HG02885 (cell line): ENCODE measurements at regions not wholly inside any gene's neighbourhood (a gene's known extent, or its start where the extent isn't known, plus 50 kb on each side); places are given as distances from the start of the nearest gene placed in this dataset.
"Not testable (repeated sequence)": the region's sequence is repeated elsewhere in the genome, so short reads cannot be mapped to it uniquely, and the experiment has no call there.

Source experiments
- ATAC-seq: cut with Tn5 transposase; IDR thresholded peaks from one replicate; pipeline ENCODE4 v1.9.1; 2021; ENCODE audit warnings: mild to moderate bottlenecking; ENCODE audit not compliant: unreplicated experiment, poor library complexity

GRCh38 chr16:10312784-10313724, 72.8 kb upstream of the ATF7IP2 start:
- ATAC-seq: peak; percentile 76

DNA sequence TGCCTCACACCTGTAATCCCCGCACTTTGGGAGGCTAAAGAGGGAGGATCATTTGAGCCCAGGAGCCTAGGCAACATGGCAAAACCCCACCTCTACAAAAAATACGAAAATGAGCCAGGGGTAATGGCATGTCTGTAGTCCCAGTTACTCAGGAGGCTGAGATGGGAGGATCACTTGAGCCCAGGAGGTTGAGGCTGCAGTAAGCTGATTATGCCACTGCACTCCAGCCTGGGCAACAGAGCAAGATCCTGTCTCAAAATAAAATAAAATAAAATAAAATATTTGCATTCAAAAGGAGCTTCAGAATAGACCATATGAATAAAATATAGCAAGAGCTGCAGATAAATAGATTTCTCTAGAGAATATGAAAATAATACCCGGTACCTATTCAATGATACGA, 71.5 kb upstream of the ATF7IP2 start:
- ATAC-seq: no peak

DNA sequence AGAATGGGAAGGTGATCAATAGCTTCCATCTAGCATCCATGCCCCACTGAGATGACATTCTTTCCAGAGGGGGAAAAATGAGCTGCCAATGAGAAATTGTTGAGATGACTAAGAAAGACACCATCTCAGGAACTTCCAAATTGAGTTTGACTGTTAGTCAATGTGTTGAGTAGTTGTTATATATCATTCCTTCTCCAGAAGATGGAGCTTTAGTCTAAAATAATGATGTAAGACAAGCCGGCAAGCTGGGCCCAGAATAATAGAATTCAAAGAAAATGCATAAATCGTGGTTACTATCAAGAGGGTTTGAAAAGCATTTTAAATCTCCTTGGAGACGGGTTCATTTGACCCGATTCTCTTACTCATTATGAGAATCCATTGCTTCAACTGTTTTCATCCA, 71.0 kb upstream of the ATF7IP2 start:
- no peak for ATAC-seq

GRCh38 chr16:10317425-10318001, 68.3 kb upstream of the ATF7IP2 start:
- ATAC-seq: no peak

DNA sequence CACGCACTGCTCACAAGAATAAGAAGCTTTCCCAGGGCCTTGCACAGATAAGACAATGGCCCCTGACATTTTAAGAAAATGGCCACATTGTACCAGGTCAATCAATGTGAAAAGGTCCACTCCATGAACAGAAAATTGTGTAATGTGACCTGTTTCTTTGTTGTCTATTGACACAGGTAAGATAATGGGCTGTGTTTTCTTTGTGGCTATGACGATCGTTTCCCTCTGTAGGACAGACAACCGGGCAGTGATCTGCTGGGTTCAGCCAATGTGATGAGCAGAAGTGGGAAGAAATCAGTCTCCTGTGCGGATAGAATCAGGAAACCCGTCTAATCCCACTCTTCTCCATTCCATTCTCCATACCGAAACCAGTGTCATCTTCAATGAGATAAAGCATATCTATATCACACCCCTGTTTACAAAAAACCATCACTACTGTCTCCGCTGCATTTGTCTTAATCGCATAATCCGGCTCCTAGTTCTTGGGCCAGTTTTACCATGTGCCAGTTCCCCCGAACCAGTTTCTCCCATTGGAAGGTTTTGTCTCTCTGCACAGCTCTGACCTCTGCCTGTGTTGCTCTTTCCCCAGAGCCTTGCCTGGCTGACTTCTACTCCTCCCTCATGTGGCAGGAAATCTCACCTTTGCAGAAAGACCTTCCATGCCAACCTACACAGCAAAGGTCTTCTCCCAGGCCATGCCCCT, 66.9 kb upstream of the ATF7IP2 start:
- ATAC-seq: no peak

- ATAC-seq: no peak
These were observed 64.2 kb upstream of the ATF7IP2 start for GRCh38 chr16:10321407-10322387.

DNA sequence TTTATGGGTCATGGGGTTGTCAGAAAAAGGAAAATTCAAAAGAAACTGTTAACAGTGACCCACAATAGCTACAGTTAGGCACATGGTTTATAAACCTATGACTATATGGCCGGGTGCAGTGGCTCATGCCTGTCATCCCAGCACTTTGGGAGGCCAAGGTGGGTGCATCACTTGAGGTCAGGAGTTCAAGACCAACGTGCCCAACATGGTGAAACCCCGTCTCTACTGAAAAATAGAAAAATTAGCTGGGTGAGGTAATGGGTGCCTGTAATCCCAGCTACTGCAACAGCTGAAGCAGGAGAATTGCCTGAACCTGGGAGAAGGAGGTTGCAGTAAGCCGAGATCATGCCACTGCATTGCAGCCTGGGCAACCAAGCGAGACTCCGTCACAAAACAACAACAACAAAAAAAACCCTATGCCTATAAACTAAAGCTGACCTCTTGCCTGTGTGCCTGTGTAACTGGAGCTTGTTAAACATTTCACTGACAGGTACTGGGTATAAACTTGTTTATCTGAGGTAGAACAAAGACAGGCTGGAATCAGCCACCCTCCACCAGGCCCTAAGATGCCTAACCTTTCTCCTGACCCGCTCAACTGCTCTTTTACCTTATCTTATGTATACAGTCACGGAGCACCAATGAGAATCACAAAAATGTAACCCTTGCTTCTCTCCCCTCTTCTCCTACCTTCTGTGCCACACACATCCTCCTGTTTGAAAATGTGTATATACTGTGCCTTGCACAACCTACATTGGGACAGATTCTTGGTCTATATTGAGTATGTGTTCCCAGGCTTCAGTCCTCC, 62.9 kb upstream of the ATF7IP2 start:
- ATAC-seq: no peak

DNA sequence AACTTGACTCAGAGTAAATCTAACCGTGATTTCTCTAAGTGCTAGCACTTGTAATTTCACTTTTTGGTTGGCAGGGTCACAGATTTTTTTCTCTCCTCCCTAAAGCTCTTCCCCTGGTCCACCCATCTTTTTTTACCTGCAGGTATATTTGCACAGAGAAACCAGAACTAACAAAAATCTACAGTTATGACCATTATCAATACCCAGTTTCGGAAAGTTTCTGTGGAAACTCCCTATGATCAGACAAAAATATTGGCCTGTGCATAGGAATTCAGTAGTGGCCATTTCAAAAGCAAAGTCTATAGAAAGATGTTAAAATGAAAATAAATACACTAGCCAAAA, 62.4 kb upstream of the ATF7IP2 start:
- ATAC-seq: no peak

DNA sequence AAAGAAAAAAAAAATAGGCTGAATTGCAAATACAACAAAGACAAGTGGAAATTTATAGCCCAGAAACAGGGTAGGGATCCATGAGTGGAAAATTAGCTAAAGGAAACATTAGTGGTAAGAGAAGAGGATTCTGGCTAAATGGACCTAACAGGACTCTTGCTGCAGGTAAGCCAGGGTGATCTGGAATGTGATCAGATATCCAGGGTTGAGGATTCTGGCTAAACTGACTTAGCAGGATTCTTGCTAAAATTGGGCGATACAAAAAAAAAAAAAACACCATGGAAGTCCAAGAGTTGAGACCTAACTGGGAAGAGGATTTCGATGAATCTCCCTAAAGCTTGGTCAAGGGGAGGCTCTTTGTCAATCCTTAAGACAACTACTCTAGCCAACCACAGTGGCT, 61.7 kb upstream of the ATF7IP2 start:
- no peak for ATAC-seq

DNA sequence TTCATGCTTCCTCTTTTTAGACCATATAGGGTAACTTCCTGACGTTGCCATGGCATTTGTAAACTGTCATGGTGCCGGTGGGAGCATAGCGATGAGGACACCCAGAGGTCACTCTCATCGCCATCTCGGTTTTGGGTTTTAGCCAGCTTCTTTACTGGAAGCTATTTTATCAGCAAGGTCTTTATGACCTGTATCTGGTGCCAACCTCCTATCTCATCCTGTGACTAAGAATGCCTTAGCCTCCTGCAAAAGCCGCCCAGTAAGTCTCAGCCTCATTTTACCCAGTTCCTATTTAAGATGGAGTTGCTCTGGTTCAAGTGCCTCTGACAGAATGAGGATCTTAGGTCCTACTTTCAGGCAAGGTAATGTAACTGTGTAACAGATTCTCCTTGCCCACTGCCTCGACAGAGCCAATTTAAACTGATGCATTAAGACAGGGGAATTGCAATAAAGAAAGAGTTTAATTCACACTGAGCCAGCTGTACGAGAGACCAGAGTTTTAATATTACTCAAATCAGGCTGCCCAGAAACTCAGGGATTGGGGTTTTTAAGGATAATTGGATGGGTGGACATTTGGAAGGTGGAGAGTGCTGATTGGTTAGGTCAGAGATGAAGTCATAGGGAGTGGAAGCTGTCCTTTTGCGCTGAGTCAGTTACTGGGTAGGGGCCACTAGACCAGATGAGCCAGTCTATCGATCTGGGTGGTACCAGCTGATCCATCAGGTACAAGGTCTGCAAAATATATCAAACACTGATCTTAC, 59.9 kb upstream of the ATF7IP2 start:
- ATAC-seq: no peak

- ATAC-seq: no peak
These were observed 59.2 kb upstream of the ATF7IP2 start for GRCh38 chr16:10326647-10327046.

GRCh38 chr16:10328291-10328690, 57.6 kb upstream of the ATF7IP2 start:
- ATAC-seq: not testable (repeated sequence)

DNA sequence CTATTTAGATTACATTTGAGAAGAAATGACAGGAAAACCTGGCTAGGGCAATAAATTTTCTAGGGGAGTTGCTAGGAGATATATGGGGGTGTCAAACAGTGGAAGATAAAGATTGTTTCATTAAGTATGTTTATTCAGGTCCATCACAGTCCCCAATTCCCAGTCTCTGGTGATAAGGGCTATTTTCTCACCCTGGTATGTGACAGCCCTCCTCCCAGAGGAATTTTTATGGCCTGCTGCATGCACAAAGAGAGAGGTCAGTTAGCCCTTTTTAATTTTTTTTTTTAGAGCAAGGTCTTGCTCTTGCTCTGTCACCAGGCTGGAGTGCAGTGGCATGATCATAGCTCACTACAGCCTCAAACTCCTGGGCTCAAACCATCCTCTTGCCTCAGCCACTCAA, 53.6 kb upstream of the ATF7IP2 start:
- no peak for ATAC-seq

DNA sequence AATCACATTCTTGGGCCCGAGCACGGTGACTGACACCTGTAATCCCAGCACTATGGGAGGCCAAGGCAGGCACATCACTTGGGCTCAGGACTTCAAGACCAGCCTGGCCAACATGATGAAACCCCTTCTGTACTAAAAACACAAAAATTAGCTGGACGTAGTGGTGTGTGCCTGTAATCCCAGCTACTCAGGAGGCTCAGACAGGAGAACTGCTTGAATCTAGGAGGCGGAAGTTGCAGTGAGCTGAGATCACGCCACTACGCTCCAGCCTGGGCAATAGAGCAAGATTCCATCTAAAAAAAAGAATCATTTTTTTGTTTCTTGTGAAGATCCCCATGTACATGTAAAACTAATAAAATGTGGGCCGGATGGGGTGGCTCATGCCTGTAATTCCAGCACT, 53.1 kb upstream of the ATF7IP2 start:
- no peak for ATAC-seq

GRCh38 chr16:10333321-10334032, 52.4 kb upstream of the ATF7IP2 start:
- ATAC-seq: no peak

GRCh38 chr16:10335681-10336080, 50.2 kb upstream of the ATF7IP2 start:
- no peak for ATAC-seq
